ENCODE measurements at regions not wholly inside any gene's neighbourhood (a gene's known extent, or its start where the extent isn't known, plus 50 kb on each side); places are given as distances from the start of the nearest gene placed in this dataset.

GRCh38 chr7:24392774-24393173 lies 108.8 kb downstream of the NPY start:
- Histone ChIP-seq H3K9me3 (no peaks in the 10 kb centered on the region), H4K20me1 (ENCODE audit: insufficient read depth) (no peaks in the 10 kb centered on the region), H3K4me1 (ENCODE audit: control insufficient read depth in 1 of 2, insufficient read depth in 2 of 2, low read depth in 1 of 2, low read length in 1 of 2) (peaks cover 0 to 5% of the 10 kb centered on the region in 2 experiments; a peak in 2 of 4 replicates), H3K4me2 (no peak overlapping the region), H3K9ac (no peak overlapping the region), H3F3A (replicated peaks; ENCODE audit: insufficient read depth) (no peaks in the 10 kb centered on the region), H3K4me3 (ENCODE audit: low read depth in 2 of 2, low read length in 1 of 2) (no peak overlapping the region), H3K9me2 (no peaks in the 10 kb centered on the region), H3K27me3 (ENCODE audit: insufficient read depth) (no peaks in the 10 kb centered on the region), H2AFZ (ENCODE audit: low read depth) (no peak overlapping the region), H3K79me2 (ENCODE audit: insufficient read depth) (no peaks in the 10 kb centered on the region), H3K27ac (ENCODE audit: low read depth in 2 of 2, low read length in 1 of 2) (no peak overlapping the region), H3K36me3 (replicated peaks in 1 of 2; ENCODE audit: control insufficient read depth in 1 of 2, insufficient read depth in 2 of 2, low read length in 1 of 2) (no peaks in the 10 kb centered on the region)
- POLR2A ChIA-PET = no interaction called here
- TF ChIP-seq, protein P1, sequence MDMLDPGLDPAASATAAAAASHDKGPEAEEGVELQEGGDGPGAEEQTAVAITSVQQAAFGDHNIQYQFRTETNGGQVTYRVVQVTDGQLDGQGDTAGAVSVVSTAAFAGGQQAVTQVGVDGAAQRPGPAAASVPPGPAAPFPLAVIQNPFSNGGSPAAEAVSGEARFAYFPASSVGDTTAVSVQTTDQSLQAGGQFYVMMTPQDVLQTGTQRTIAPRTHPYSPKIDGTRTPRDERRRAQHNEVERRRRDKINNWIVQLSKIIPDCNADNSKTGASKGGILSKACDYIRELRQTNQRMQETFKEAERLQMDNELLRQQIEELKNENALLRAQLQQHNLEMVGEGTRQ (IDR thresholded peaks at IDR 0.05; ENCODE audit: borderline replicate concordance, low read depth, low read length) = no peak
- TF ChIP-seq REST (IDR thresholded peaks at IDR 0.05; ENCODE audit: low read depth, low read length) = no peak
- TF ChIP-seq NRF1 (IDR thresholded peaks at IDR 0.05; ENCODE audit: low read depth, low read length) = no peak
- TF ChIP-seq RFX5 (IDR thresholded peaks at IDR 0.05; ENCODE audit: low read length) = no peak
- TF ChIP-seq POLR2AphosphoS5 (IDR thresholded peaks at IDR 0.05; ENCODE audit: low read depth, low read length) = no peak
- TF ChIP-seq FOXM1 (IDR thresholded peaks at IDR 0.05; ENCODE audit: low read depth) = no peak
- TF ChIP-seq USF1 (IDR thresholded peaks at IDR 0.05; ENCODE audit: borderline replicate concordance, low read depth) = no peak
- TF ChIP-seq, protein P2, sequence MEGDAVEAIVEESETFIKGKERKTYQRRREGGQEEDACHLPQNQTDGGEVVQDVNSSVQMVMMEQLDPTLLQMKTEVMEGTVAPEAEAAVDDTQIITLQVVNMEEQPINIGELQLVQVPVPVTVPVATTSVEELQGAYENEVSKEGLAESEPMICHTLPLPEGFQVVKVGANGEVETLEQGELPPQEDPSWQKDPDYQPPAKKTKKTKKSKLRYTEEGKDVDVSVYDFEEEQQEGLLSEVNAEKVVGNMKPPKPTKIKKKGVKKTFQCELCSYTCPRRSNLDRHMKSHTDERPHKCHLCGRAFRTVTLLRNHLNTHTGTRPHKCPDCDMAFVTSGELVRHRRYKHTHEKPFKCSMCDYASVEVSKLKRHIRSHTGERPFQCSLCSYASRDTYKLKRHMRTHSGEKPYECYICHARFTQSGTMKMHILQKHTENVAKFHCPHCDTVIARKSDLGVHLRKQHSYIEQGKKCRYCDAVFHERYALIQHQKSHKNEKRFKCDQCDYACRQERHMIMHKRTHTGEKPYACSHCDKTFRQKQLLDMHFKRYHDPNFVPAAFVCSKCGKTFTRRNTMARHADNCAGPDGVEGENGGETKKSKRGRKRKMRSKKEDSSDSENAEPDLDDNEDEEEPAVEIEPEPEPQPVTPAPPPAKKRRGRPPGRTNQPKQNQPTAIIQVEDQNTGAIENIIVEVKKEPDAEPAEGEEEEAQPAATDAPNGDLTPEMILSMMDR (IDR thresholded peaks at IDR 0.05) = no peak
- TF ChIP-seq MAX (IDR thresholded peaks at IDR 0.05; ENCODE audit: low read depth) = no peak
- CTCF ChIA-PET = interaction anchor here (0.8 to 4.9 kb wide), 5 partner anchors 10 to 846 kb away, joined by 3 to 35 read pairs (median 4); no protein-coding TSS in a partner anchor
- 27% methylated on average over 1 of the region's 1 CpG for WGBS (ENCODE audit: low lambda C conversion rate)
- DNase-seq = no peak

Measured in SK-N-SH (cell line).